Endothelial cell of umbilical vein (primary cell): ENCODE measurements at regions not wholly inside any gene's neighbourhood (a gene's known extent, or its start where the extent isn't known, plus 50 kb on each side); places are given as distances from the start of the nearest gene placed in this dataset.
"Not testable (repeated sequence)": the region's sequence is repeated elsewhere in the genome, so short reads cannot be mapped to it uniquely, and the experiment has no call there.

Experiments
- BruUV-seq: library from RNA; stranded (reverse); fragments of 400-500 nt; replicated peaks from 2 replicates; lab custom pipeline; 2021; lab: Mats Ljungman, UMichigan
- CTCF ChIA-PET: fragments of 300-600, 350-600 bp; sonication (Branson Sonifier 250); formaldehyde crosslinking; loops from one replicate; lab custom pipeline; 2021; ENCODE audit warnings: antibody characterized with exemption, inconsistent platforms; lab: Charles Lee
- POLR2A ChIA-PET: fragments of 300-600, 350-600 bp; sonication (Branson Sonifier 250); formaldehyde crosslinking; loops from one replicate; lab custom pipeline; 2021; ENCODE audit warnings: antibody characterized with exemption, inconsistent platforms; lab: Charles Lee
- DNase-seq: peaks from one replicate; pipeline ENCODE4 v3.0.0-alpha.2; 2011; ENCODE audit warnings: low read depth, low spot score
- FAIRE-seq: peaks from 2 replicates; lab custom pipeline; 2011; peaks lifted over from hg19 to GRCh38; lab: Jason Lieb, UNC
- H2AFZ ChIP-seq: 2 replicates; pipeline ENCODE4 v1.6.0; 2012; ENCODE audit warnings: low read depth, low read length, control low read depth, inconsistent platforms
- H3K27ac ChIP-seq: 2 replicates; pipeline ENCODE4 v1.5.1; 2011; ENCODE audit warnings: low read depth, mild to moderate bottlenecking, control low read depth, low read length, moderate library complexity; ENCODE audit not compliant: insufficient read depth
- H3K27me3 ChIP-seq, 2 experiments: 2 replicates each; pipeline versions ENCODE4 v1.6.0 to v1.6.1; 2011; ENCODE audit warnings: low read length in 2 of 2, mixed read lengths in 1 of 2; ENCODE audit not compliant: control insufficient read depth in 2 of 2, insufficient read depth in 2 of 2
- H3K36me3 ChIP-seq, 2 experiments: 2 replicates in 1 of 2; 3 replicates in 1 of 2; pipeline ENCODE4 v1.5.1; 2011; ENCODE audit warnings: low read length in 2 of 2, mild to moderate bottlenecking in 1 of 2, moderate library complexity in 1 of 2; ENCODE audit not compliant: control insufficient read depth in 2 of 2, insufficient read depth in 2 of 2; ENCODE audit errors: extremely low read depth in 1 of 2
- H3K4me1 ChIP-seq: 3 replicates; pipeline ENCODE4 v1.5.1; 2011; ENCODE audit warnings: mild to moderate bottlenecking, low read length; ENCODE audit not compliant: control insufficient read depth, insufficient read depth; ENCODE audit errors: extremely low read depth
- H3K4me2 ChIP-seq: 2 replicates; pipeline ENCODE4 v1.6.1; 2011; ENCODE audit warnings: low read length, control low read depth, mixed read lengths; ENCODE audit not compliant: insufficient read depth
- H3K4me3 ChIP-seq, 3 experiments: fragments of 200-600 bp in 1 of 3; sonication (generic), shearing (Covaris generic) in 1 of 3; replicated peaks in 1 of 3; 2 replicates each; pipeline ENCODE4 v1.5.1; 2011 to 2016; ENCODE audit warnings: control low read depth in 3 of 3, low read length in 3 of 3, mild to moderate bottlenecking in 2 of 3, inconsistent platforms in 1 of 3, low read depth in 1 of 3, moderate library complexity in 1 of 3; ENCODE audit not compliant: insufficient read depth in 1 of 3
- H3K79me2 ChIP-seq: 2 replicates; pipeline ENCODE4 v1.6.0; 2012; ENCODE audit warnings: low read length, inconsistent platforms; ENCODE audit not compliant: control insufficient read depth, insufficient read depth
- H3K9ac ChIP-seq: replicated peaks from 2 replicates; pipeline ENCODE3; 2011; ENCODE audit warnings: low read length, control low read depth; ENCODE audit not compliant: insufficient read depth; ENCODE audit errors: extremely low read depth
- H3K9me1 ChIP-seq: replicated peaks from 3 replicates; pipeline ENCODE4 v1.6.0; 2011; ENCODE audit warnings: mild to moderate bottlenecking, low read length; ENCODE audit not compliant: control insufficient read depth, insufficient read depth; ENCODE audit errors: extremely low read depth
- H3K9me3 ChIP-seq: replicated peaks from 2 replicates; pipeline ENCODE4 v1.5.1; 2012; ENCODE audit warnings: low read length, inconsistent platforms; ENCODE audit not compliant: control insufficient read depth, insufficient read depth
- H4K20me1 ChIP-seq: replicated peaks from 2 replicates; pipeline ENCODE3; 2011; ENCODE audit warnings: mild to moderate bottlenecking, low read length; ENCODE audit not compliant: control insufficient read depth, insufficient read depth; ENCODE audit errors: extremely low read depth
- EZH2 ChIP-seq: IDR thresholded peaks from 2 replicates; pipeline ENCODE4 v1.6.1; 2012; ENCODE audit warnings: borderline replicate concordance, low read depth, mild to moderate bottlenecking, moderate library complexity, low read length, inconsistent platforms; ENCODE audit not compliant: severe bottlenecking
- FOS ChIP-seq: IDR thresholded peaks from 2 replicates; pipeline ENCODE4 v1.6.1; 2011; ENCODE audit warnings: mild to moderate bottlenecking, low read length, moderate library complexity, borderline replicate concordance; ENCODE audit not compliant: insufficient read depth
- GATA2 ChIP-seq: IDR thresholded peaks from 2 replicates; pipeline ENCODE4 v1.7.0; 2011; ENCODE audit warnings: low read depth, mild to moderate bottlenecking, moderate library complexity, mixed read lengths, low read length; ENCODE audit not compliant: insufficient read length, insufficient read depth
- JUN ChIP-seq: IDR thresholded peaks from 2 replicates; pipeline ENCODE4 v1.6.1; 2011; ENCODE audit warnings: borderline replicate concordance, low read depth; ENCODE audit not compliant: insufficient read length, insufficient read depth
- MYC ChIP-seq: IDR thresholded peaks from one replicate; pipeline ENCODE4 v1.6.1; 2011; ENCODE audit warnings: mild to moderate bottlenecking, low read depth, low read length
- POLR2A ChIP-seq: IDR thresholded peaks from 2 replicates; pipeline ENCODE4 v1.6.1; 2012; ENCODE audit warnings: low read depth, mild to moderate bottlenecking, control low read depth, low read length
- POLR2AphosphoS5 ChIP-seq: IDR thresholded peaks from 2 replicates; pipeline ENCODE4 v1.6.1; 2012; ENCODE audit warnings: low read depth, mild to moderate bottlenecking, control low read depth, low read length, moderate library complexity; ENCODE audit not compliant: insufficient read depth
- dilution Hi-C: fragments of 300-500 bp; cut with MboI; formaldehyde crosslinking; loops from one replicate; pipeline ENCODE4 v1.15.0; 2019; ENCODE audit warnings: low sequenced_read_pairs; ENCODE audit not compliant: extremely low pct_ligation_motif_present
- intact Hi-C: fragments of 100-400 bp; cut with micrococcal nuclease; formaldehyde crosslinking; loops from one replicate; pipeline ENCODE4 v1.10.0; 2022
- TF ChIP-seq, protein P1 (sequence below), 2 donors: IDR thresholded peaks; 1 replicate in 1 of 2; 2 replicates in 1 of 2; pipeline ENCODE4 v1.5.1; 2011; ENCODE audit warnings: low read length in 2 of 2, mild to moderate bottlenecking in 2 of 2, moderate library complexity in 2 of 2, control low read depth in 1 of 2, inconsistent platforms in 1 of 2, low read depth in 1 of 2; ENCODE audit not compliant: insufficient read depth in 1 of 2; ENCODE audit errors: extremely low read depth in 1 of 2
- TF ChIP-seq, protein P2 (sequence below): IDR thresholded peaks from 2 replicates; pipeline ENCODE4 v1.6.1; 2011; ENCODE audit not compliant: insufficient read depth, insufficient read length

GRCh38 chr12:100083308-100083707, 59.4 kb downstream of the BLTP3B start:
- H3K79me2 ChIP-seq, result no peaks in the 10 kb centered on the region
- no peaks in the 10 kb centered on the region for H3K27me3 ChIP-seq
- DNase-seq (no peak), FAIRE-seq (no peak)
- dilution Hi-C loops, result no loop called here
- no peaks in the 10 kb centered on the region for H3K4me1 ChIP-seq
- ChIA-PET POLR2A (no interaction called here), CTCF (interaction anchor here (1.2 kb wide), 1 partner anchor 12 kb away, joined by 3 read pairs; no protein-coding TSS in a partner anchor)
- H3K9me1 ChIP-seq, result no peaks in the 10 kb centered on the region
- H3K9me3 ChIP-seq, result no peaks in the 10 kb centered on the region
- no peaks in the 10 kb centered on the region for H3K36me3 ChIP-seq
- BruUV-seq, result no TSS peak
- H3K27ac ChIP-seq, result no peak overlapping the region
- no peak overlapping the region for H3K4me2 ChIP-seq
- TF ChIP-seq POLR2A (no peak), JUN (no peak), GATA2 (no peak), EZH2 (no peak), MYC (no peak), FOS (no peak), POLR2AphosphoS5 (no peak)
- TF ChIP-seq, protein P1, sequence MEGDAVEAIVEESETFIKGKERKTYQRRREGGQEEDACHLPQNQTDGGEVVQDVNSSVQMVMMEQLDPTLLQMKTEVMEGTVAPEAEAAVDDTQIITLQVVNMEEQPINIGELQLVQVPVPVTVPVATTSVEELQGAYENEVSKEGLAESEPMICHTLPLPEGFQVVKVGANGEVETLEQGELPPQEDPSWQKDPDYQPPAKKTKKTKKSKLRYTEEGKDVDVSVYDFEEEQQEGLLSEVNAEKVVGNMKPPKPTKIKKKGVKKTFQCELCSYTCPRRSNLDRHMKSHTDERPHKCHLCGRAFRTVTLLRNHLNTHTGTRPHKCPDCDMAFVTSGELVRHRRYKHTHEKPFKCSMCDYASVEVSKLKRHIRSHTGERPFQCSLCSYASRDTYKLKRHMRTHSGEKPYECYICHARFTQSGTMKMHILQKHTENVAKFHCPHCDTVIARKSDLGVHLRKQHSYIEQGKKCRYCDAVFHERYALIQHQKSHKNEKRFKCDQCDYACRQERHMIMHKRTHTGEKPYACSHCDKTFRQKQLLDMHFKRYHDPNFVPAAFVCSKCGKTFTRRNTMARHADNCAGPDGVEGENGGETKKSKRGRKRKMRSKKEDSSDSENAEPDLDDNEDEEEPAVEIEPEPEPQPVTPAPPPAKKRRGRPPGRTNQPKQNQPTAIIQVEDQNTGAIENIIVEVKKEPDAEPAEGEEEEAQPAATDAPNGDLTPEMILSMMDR (IDR thresholded peaks at IDR 0.05; ENCODE audit: extremely low read depth in 1 of 2, insufficient read depth in 1 of 2, low read depth in 1 of 2, low read length in 2 of 2), result no peak
- TF ChIP-seq, protein P2, sequence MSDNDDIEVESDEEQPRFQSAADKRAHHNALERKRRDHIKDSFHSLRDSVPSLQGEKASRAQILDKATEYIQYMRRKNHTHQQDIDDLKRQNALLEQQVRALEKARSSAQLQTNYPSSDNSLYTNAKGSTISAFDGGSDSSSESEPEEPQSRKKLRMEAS, result no peak
- no peak overlapping the region for H2AFZ ChIP-seq
- no peaks in the 10 kb centered on the region for H4K20me1 ChIP-seq
- no peak overlapping the region for H3K4me3 ChIP-seq
- no peak overlapping the region for H3K9ac ChIP-seq
- intact Hi-C loops, result no loop called here

GRCh38 chr12:100078777-100079176, 63.9 kb downstream of the BLTP3B start:
- FAIRE-seq, H2AFZ ChIP-seq, BruUV-seq, H4K20me1 ChIP-seq, H3K36me3 ChIP-seq, H3K79me2 ChIP-seq, dilution Hi-C loops, POLR2A ChIA-PET, H3K4me2 ChIP-seq, H3K27me3 ChIP-seq, intact Hi-C loops, DNase-seq, H3K4me1 ChIP-seq, H3K9me3 ChIP-seq, H3K4me3 ChIP-seq, H3K9ac ChIP-seq, CTCF ChIA-PET, H3K27ac ChIP-seq, H3K9me1 ChIP-seq: not testable (repeated sequence)
